Activated gamma-delta T cell treated with Interleukin-2 at 50 U/mL for 16 hours (primary cell): ENCODE measurements at regions not wholly inside any gene's neighbourhood (a gene's known extent, or its start where the extent isn't known, plus 50 kb on each side); places are given as distances from the start of the nearest gene placed in this dataset.

Experiments
- DNase-seq: peaks from one replicate; pipeline ENCODE4 v3.0.0-alpha.2; 2020

- no peak for DNase-seq
Observed at GRCh38 chr11:95577716-95578460, 211.7 kb downstream of the FAM76B start.

- no peak for DNase-seq
Observed at GRCh38 chr11:95576146-95576845, 213.3 kb downstream of the FAM76B start.

GRCh38 chr11:95575517-95575916, 214.1 kb downstream of the FAM76B start:
- DNase-seq = no peak

GRCh38 chr11:95571718-95572260, 217.8 kb downstream of the FAM76B start:
- DNase-seq = no peak

- DNase-seq = no peak
Observed at GRCh38 chr11:95570845-95571244, 218.7 kb downstream of the FAM76B start.

GRCh38 chr11:95569207-95569606, 220.4 kb downstream of the FAM76B start:
- no peak for DNase-seq

GRCh38 chr11:95568281-95568680, 221.3 kb downstream of the FAM76B start:
- DNase-seq = no peak

GRCh38 chr11:95567685-95568084, 221.9 kb downstream of the FAM76B start:
- no peak for DNase-seq

- no peak for DNase-seq
Observed at GRCh38 chr11:95566211-95566610, 223.4 kb downstream of the FAM76B start.

- no peak for DNase-seq
Observed at GRCh38 chr11:95565724-95566141, 223.8 kb downstream of the FAM76B start.

- DNase-seq = no peak
Observed at GRCh38 chr11:95563859-95564258, 225.7 kb downstream of the FAM76B start.

- no peak for DNase-seq
Observed at GRCh38 chr11:95563173-95563572, 226.4 kb downstream of the FAM76B start.

- no peak for DNase-seq
Observed at GRCh38 chr11:95562196-95562921, 227.2 kb downstream of the FAM76B start.

GRCh38 chr11:95559899-95560298, 229.7 kb downstream of the FAM76B start:
- DNase-seq = no peak

GRCh38 chr11:95557376-95557775, 232.2 kb downstream of the FAM76B start:
- DNase-seq = no peak

GRCh38 chr11:95556342-95557163, 233.0 kb downstream of the FAM76B start:
- DNase-seq = no peak

- DNase-seq = no peak
Observed at GRCh38 chr11:95556011-95556341, 233.6 kb downstream of the FAM76B start.

- no peak for DNase-seq
Observed at GRCh38 chr11:95554911-95555310, 234.7 kb downstream of the FAM76B start.

- DNase-seq = no peak
Observed at GRCh38 chr11:95549301-95549700, 240.3 kb downstream of the FAM76B start.

- DNase-seq = no peak
Observed at GRCh38 chr11:95548416-95548815, 241.2 kb downstream of the FAM76B start.

GRCh38 chr11:95547976-95548375, 241.6 kb downstream of the FAM76B start:
- DNase-seq = no peak

GRCh38 chr11:95547186-95547585, 242.4 kb downstream of the FAM76B start:
- no peak for DNase-seq
